Colonic mucosa (tissue), 4 donors: ENCODE measurements at regions not wholly inside any gene's neighbourhood (a gene's known extent, or its start where the extent isn't known, plus 50 kb on each side); places are given as distances from the start of the nearest gene placed in this dataset.

Experiments used
- DNase-seq: peaks from one replicate; pipeline ENCODE4 v3.0.0-alpha.2; 2020
- H3K27ac ChIP-seq: fragments of 200-600 bp; one replicate; pipeline ENCODE4 v1.8.0; 2021
- H3K27me3 ChIP-seq: fragments of 200-600 bp; one replicate; pipeline ENCODE4 v1.8.0; 2021
- H3K36me3 ChIP-seq: fragments of 200-600 bp; one replicate; pipeline ENCODE4 v1.8.0; 2021
- H3K4me1 ChIP-seq: fragments of 200-600 bp; one replicate; pipeline ENCODE4 v1.8.0; 2021; ENCODE audit warnings: mild to moderate bottlenecking
- H3K4me3 ChIP-seq: fragments of 200-600 bp; one replicate; pipeline ENCODE4 v1.8.0; 2021
- H3K9ac ChIP-seq, 2 donors: one replicate each; pipeline ENCODE4 v1.7.0; 2013; ENCODE audit warnings: control low read depth in 2 of 2, low read depth in 2 of 2, low read length in 2 of 2
- H3K9me3 ChIP-seq: fragments of 200-600 bp; one replicate; pipeline ENCODE4 v1.8.0; 2021
- intact Hi-C: fragments of 100-400 bp; cut with DNase I; formaldehyde crosslinking; loops from one replicate; pipeline ENCODE4 v1.14.1; 2022
- TF ChIP-seq, protein P1 (sequence below): fragments of 200-600 bp; IDR thresholded peaks from one replicate; pipeline ENCODE4 v1.8.0; 2022; ENCODE audit warnings: antibody characterized with exemption, mild to moderate bottlenecking
- donor health status: healthy.
- donor health status: DM: no; HTN: no; CAD: no.
- donor health status: DM: no; HTN: no; CAD: no.

DNA sequence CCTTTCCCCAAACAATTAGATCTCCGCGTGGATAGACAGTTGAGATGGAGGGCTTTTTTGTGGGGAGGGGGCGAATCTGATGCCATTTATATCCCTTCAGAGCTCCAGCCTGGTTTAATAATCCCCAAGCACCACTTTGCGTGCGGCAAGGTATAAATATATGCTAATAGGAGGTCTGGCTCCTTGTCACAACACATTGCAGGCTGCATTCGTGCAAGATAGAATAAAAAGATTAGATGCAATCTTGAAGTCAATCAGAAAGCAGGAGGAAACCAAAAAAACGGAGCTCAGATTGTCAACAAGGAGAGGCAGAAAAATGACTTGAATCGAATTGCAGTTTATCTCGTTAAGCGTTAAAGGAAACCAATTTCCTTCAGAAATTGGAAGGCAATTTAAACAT lies 248.7 kb downstream of the SPTSSA start:
- Histone ChIP-seq H3K36me3 (no peaks in the 10 kb centered on the region), H3K27ac (no peak overlapping the region), H3K27me3 (no peaks in the 10 kb centered on the region), H3K4me1 (no peaks in the 10 kb centered on the region), H3K9ac (no peak overlapping the region), H3K9me3 (no peaks in the 10 kb centered on the region), H3K4me3 (no peak overlapping the region)
- TF ChIP-seq, protein P1, sequence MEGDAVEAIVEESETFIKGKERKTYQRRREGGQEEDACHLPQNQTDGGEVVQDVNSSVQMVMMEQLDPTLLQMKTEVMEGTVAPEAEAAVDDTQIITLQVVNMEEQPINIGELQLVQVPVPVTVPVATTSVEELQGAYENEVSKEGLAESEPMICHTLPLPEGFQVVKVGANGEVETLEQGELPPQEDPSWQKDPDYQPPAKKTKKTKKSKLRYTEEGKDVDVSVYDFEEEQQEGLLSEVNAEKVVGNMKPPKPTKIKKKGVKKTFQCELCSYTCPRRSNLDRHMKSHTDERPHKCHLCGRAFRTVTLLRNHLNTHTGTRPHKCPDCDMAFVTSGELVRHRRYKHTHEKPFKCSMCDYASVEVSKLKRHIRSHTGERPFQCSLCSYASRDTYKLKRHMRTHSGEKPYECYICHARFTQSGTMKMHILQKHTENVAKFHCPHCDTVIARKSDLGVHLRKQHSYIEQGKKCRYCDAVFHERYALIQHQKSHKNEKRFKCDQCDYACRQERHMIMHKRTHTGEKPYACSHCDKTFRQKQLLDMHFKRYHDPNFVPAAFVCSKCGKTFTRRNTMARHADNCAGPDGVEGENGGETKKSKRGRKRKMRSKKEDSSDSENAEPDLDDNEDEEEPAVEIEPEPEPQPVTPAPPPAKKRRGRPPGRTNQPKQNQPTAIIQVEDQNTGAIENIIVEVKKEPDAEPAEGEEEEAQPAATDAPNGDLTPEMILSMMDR: no peak
- no peak for DNase-seq
- intact Hi-C loops: no loop called here

DNA sequence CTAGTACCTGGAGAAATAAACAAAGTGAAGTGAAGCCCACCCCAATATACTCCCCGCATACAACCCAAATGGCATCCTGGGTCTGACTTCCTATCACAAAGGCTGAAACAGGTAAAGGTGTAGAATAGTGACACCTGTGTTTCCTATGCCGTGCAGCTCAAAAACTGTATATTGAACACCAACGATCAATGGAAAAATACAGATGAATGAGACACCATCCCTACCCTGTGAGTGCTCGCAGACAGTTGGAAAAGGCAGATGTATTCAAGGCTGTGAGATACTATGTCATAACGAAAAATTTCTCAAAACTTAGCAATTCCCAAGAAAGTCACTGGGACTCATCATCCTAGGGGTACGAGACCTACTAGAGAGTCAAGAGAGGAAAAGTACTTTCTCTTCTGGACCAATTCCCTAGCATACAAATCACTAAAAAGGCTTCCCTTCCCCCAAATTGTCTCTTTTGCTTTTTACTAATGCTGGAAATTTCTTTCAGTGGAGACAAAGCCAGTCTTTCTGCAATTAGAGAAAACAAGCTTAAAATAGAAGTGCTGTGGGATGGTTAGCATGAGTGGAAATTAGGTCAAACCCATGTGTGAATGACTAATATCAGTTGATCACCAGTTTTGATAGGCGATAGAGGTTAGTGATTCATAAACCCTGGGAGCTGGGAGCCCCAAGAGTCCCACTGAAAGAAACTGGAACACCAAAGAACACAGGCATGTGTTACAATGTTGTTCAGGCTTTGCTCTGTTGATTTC lies 249.7 kb downstream of the SPTSSA start:
- Histone ChIP-seq H3K27ac (no peak overlapping the region), H3K9me3 (no peaks in the 10 kb centered on the region), H3K4me1 (no peaks in the 10 kb centered on the region), H3K4me3 (no peak overlapping the region), H3K9ac (no peak overlapping the region), H3K27me3 (no peaks in the 10 kb centered on the region), H3K36me3 (no peaks in the 10 kb centered on the region)
- TF ChIP-seq, protein P1: no peak
- intact Hi-C loops: no loop called here
- no peak for DNase-seq

DNA sequence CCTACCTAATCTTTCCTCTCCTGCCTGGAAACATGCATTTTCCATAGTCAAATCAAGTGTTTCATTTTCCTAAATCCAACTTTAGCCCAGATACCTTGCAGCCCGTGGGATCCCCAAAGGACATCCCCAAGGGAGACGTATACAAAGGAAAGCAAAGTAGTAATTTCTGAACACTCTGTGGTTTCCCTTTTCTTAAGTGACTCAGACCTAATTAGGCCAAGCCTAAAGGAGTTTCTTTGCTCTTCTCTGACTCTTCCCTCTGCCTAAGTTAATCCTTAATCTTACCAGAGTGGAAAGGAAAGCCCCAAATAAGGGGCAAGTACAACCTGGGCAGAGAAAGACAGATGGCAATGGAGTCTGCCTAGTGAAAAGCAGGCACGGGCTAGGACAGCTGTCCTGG lies 250.3 kb downstream of the SPTSSA start:
- no peak for DNase-seq
- Histone ChIP-seq H3K27me3 (no peaks in the 10 kb centered on the region), H3K27ac (no peak overlapping the region), H3K9ac (no peak overlapping the region), H3K9me3 (no peaks in the 10 kb centered on the region), H3K4me3 (no peak overlapping the region), H3K4me1 (no peaks in the 10 kb centered on the region), H3K36me3 (no peaks in the 10 kb centered on the region)
- TF ChIP-seq, protein P1: no peak
- intact Hi-C loops: no loop called here

DNA sequence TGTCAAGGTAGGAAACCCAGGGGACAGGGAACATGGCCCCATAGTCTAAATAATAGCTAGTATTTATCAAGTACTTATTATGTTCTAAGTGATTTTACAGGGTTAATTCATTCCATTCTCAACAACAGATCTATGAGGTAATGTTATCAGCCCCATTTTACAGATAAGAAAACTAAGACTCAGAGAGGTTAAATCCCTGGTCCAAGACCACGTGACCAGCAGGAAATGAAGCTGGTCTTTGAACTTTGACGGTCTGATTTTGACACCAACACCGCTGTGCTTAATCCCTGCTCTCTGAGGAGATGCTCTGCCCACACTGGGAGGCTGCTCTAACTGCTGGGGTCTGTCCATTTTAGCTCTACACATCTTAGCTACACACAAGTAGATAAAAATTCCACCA lies 253.5 kb downstream of the SPTSSA start:
- no peak for DNase-seq
- no peak overlapping the region for H3K27ac ChIP-seq
- no peaks in the 10 kb centered on the region for H3K4me1 ChIP-seq
- TF ChIP-seq, protein P1: no peak
- H3K9me3 ChIP-seq: no peaks in the 10 kb centered on the region
- H3K36me3 ChIP-seq: no peaks in the 10 kb centered on the region
- intact Hi-C loops: no loop called here
- no peak overlapping the region for H3K9ac ChIP-seq
- no peak overlapping the region for H3K4me3 ChIP-seq
- H3K27me3 ChIP-seq: no peaks in the 10 kb centered on the region

DNA sequence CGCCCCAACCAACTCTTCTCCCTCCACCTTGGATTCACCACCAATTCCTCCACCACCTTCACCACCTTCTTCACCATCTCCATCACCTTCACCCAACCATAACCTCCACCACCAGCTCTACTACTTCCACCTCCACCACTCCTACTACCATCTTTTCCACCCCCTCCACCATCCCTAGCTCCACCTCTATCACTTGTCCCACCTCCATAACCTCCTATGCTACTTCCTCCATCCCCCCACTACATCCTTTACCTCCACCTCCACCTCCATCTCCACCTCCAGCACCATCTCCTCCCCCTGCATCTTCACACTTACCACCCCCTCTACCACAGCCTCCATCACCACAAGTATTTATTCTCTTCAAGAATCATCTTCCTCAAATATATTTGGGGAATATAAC lies 254.9 kb upstream of the EGLN3 start:
- intact Hi-C loops: no loop called here
- Histone ChIP-seq H3K9me3 (no peaks in the 10 kb centered on the region), H3K36me3 (no peaks in the 10 kb centered on the region), H3K4me3 (no peak overlapping the region), H3K9ac (no peak overlapping the region), H3K27me3 (no peaks in the 10 kb centered on the region), H3K4me1 (no peaks in the 10 kb centered on the region), H3K27ac (no peak overlapping the region)
- DNase-seq: no peak
- TF ChIP-seq, protein P1: no peak
